ENCODE measurements at regions not wholly inside any gene's neighbourhood (a gene's known extent, or its start where the extent isn't known, plus 50 kb on each side); places are given as distances from the start of the nearest gene placed in this dataset.
"Not testable (repeated sequence)": the region's sequence is repeated elsewhere in the genome, so short reads cannot be mapped to it uniquely, and the experiment has no call there.

DNA sequence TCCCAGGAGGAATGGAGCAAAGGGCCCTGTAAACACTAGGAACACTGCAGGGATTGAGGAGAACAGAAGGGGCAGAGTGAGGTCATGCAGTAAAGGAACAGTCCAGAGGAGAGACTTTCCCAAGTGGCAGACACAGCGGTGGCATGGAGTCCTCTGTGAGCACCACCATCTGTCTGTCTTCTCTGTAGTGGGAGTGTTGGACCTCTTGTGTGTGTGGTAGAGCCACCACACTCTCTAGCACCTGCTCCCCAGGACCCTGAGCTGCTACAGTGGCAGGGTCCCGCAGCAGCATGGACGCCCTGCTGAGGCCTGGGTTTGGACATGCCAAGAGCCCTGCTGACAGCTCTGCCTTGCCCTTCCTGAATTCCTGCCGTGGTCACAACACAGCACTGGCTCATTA is 75.7 kb upstream of the LARP1 start:
- no peak overlapping the region for H3K27ac ChIP-seq
- no peaks in the 10 kb centered on the region for H3K27me3 ChIP-seq
- no peaks in the 10 kb centered on the region for H3K9me3 ChIP-seq
- peaks cover 14% of the 10 kb centered on the region for H3K4me1 ChIP-seq
- H3K4me3 ChIP-seq = no peak overlapping the region
- TF ChIP-seq, protein P1, sequence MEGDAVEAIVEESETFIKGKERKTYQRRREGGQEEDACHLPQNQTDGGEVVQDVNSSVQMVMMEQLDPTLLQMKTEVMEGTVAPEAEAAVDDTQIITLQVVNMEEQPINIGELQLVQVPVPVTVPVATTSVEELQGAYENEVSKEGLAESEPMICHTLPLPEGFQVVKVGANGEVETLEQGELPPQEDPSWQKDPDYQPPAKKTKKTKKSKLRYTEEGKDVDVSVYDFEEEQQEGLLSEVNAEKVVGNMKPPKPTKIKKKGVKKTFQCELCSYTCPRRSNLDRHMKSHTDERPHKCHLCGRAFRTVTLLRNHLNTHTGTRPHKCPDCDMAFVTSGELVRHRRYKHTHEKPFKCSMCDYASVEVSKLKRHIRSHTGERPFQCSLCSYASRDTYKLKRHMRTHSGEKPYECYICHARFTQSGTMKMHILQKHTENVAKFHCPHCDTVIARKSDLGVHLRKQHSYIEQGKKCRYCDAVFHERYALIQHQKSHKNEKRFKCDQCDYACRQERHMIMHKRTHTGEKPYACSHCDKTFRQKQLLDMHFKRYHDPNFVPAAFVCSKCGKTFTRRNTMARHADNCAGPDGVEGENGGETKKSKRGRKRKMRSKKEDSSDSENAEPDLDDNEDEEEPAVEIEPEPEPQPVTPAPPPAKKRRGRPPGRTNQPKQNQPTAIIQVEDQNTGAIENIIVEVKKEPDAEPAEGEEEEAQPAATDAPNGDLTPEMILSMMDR (IDR thresholded peaks at IDR 0.05) = no peak
- TF ChIP-seq POLR2AphosphoS5 (IDR thresholded peaks at IDR 0.05; ENCODE audit: insufficient read depth in 1 of 2, low read depth in 1 of 2) (no peak), POLR2A (IDR thresholded peaks at IDR 0.05) (no peak)
- intact Hi-C loops (cut with DNase I) = no loop called here
- no peaks in the 10 kb centered on the region for H3K36me3 ChIP-seq
- no peak for DNase-seq (ENCODE audit: extremely low spot score in 2 of 2)

DNA sequence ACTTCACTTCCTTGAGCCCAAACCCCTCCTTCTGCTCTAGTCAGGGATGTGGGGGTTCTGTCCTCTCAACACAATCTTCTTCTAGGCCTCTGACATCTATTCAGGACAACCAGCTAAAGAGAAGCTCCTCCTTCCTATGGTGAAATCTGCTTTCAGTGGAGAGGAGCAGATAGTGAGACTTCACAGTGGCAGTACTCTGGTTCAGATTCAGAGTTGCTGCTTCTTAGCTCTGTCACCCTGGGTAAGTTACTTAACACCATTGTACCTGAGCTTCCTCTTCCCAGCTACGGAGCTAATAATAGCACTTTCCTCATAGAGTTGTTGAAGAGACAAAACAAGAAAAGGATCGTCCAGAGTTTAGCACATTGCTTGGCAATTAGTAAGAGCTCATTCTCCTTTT is 77.3 kb upstream of the LARP1 start:
- intact Hi-C loops (cut with DNase I) = no loop called here
- no peak for DNase-seq (ENCODE audit: extremely low spot score in 2 of 2)
- H3K36me3 ChIP-seq = no peaks in the 10 kb centered on the region
- no peaks in the 10 kb centered on the region for H3K27me3 ChIP-seq
- TF ChIP-seq POLR2AphosphoS5 (IDR thresholded peaks at IDR 0.05; ENCODE audit: insufficient read depth in 1 of 2, low read depth in 1 of 2) = no peak
- H3K27ac ChIP-seq = no peak overlapping the region
- no peak overlapping the region for H3K4me3 ChIP-seq
- H3K9me3 ChIP-seq = no peaks in the 10 kb centered on the region
- H3K4me1 ChIP-seq = peaks cover 5% of the 10 kb centered on the region

- no peaks in the 10 kb centered on the region for H3K4me1 ChIP-seq
- H3K27ac ChIP-seq = no peak overlapping the region
- intact Hi-C loops (cut with DNase I) = no loop called here
- DNase-seq (ENCODE audit: extremely low spot score in 2 of 2) = no peak
- no peaks in the 10 kb centered on the region for H3K27me3 ChIP-seq
- TF ChIP-seq POLR2A (IDR thresholded peaks at IDR 0.05) = no peak
- TF ChIP-seq, protein P1 (IDR thresholded peaks at IDR 0.05) = no peak
- TF ChIP-seq POLR2AphosphoS5 (IDR thresholded peaks at IDR 0.05; ENCODE audit: insufficient read depth in 1 of 2, low read depth in 1 of 2) = no peak
- H3K4me3 ChIP-seq = no peak overlapping the region
- H3K36me3 ChIP-seq = no peaks in the 10 kb centered on the region
- H3K9me3 ChIP-seq = no peaks in the 10 kb centered on the region
These were observed 78.7 kb upstream of the LARP1 start for GRCh38 chr5:154676508-154676907.

DNA sequence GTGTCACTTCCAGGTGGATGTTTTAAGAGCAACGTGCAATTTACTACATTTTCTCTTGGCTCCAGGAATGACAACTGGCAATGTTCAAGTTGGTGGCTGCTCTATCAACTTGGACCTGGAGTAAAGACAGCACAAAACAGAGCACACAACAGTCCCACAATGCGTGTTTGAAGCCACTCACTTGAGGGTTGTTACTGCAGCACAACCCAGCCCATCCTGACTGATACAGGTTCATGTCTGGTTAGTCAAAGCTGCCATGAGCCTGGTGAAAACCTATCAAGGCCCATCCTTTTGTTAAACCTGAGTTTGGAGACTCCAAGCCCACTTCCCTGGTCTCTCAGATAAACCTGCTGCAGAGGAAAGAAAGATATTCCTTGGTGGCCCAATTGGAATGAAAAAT is 81.1 kb upstream of the LARP1 start:
- H3K4me1 ChIP-seq = no peaks in the 10 kb centered on the region
- H3K27me3 ChIP-seq = no peaks in the 10 kb centered on the region
- no peak overlapping the region for H3K27ac ChIP-seq
- intact Hi-C loops (cut with DNase I) = no loop called here
- no peaks in the 10 kb centered on the region for H3K36me3 ChIP-seq
- DNase-seq (ENCODE audit: extremely low spot score in 2 of 2) = no peak
- H3K4me3 ChIP-seq = no peak overlapping the region
- no peaks in the 10 kb centered on the region for H3K9me3 ChIP-seq
- TF ChIP-seq POLR2A (IDR thresholded peaks at IDR 0.05) (no peak), POLR2AphosphoS5 (IDR thresholded peaks at IDR 0.05; ENCODE audit: insufficient read depth in 1 of 2, low read depth in 1 of 2) (no peak)
- TF ChIP-seq, protein P1 (IDR thresholded peaks at IDR 0.05) = no peak

DNA sequence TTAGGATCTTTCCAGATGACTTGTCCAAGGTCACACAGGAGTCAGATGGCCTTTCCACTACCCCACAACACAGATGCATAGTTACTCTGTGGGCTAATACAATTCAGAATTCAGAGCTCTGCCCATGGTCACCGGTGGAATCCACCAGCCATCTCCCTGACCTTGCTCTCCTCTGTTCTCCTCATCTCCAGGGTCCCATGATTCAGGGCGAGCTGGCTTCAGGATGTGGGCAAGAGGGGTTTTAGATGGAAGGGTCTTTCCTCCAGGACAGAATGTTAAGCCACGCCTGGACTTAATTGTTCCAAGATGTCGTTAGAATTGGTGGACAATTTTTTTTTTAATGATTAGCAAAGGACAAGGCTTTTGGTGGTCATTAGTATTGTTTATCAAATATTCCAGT is 81.7 kb upstream of the LARP1 start:
- H3K27ac ChIP-seq = no peak overlapping the region
- intact Hi-C loops (cut with DNase I) = no loop called here

GRCh38 chr5:154669913-154670312 is 85.3 kb upstream of the LARP1 start:
- not testable (repeated sequence) for H3K4me3 ChIP-seq; H3K4me1 ChIP-seq; H3K27me3 ChIP-seq; H3K27ac ChIP-seq; DNase-seq (ENCODE audit: extremely low spot score in 2 of 2); H3K36me3 ChIP-seq; H3K9me3 ChIP-seq
- intact Hi-C loops (cut with DNase I) = loop anchor here (5.0 kb wide), 1 partner anchor 142 kb away; no protein-coding TSS in a partner anchor

More for the DNA sequence above, 81.7 kb upstream of the LARP1 start:
- Histone ChIP-seq H3K36me3 (no peaks in the 10 kb centered on the region), H3K27me3 (no peaks in the 10 kb centered on the region), H3K9me3 (no peaks in the 10 kb centered on the region), H3K4me1 (no peaks in the 10 kb centered on the region), H3K4me3 (no peak overlapping the region)
- TF ChIP-seq, protein P1 (IDR thresholded peaks at IDR 0.05) = no peak
- TF ChIP-seq POLR2AphosphoS5 (IDR thresholded peaks at IDR 0.05; ENCODE audit: insufficient read depth in 1 of 2, low read depth in 1 of 2) (no peak), POLR2A (IDR thresholded peaks at IDR 0.05) (no peak)
- DNase-seq (ENCODE audit: extremely low spot score in 2 of 2) = no peak

Measured in vagina (tissue), 2 donors.